GM23338 (cell line): ENCODE measurements at regions not wholly inside any gene's neighbourhood (a gene's known extent, or its start where the extent isn't known, plus 50 kb on each side); places are given as distances from the start of the nearest gene placed in this dataset.

Experiments used
- ATAC-seq: fragments of 200-7000 bp; cut with Tn5 transposase; 3 replicates; pipeline ENCODE4 v1.9.1; 2020
- DNase-seq: peaks from one replicate; pipeline ENCODE4 v3.0.0-alpha.2; 2015; ENCODE audit warnings: low spot score
- H2AFZ ChIP-seq: fragments of 200-600 bp; sonication (generic); 2 replicates; pipeline ENCODE4 v1.8.0; 2016; ENCODE audit warnings: antibody characterized with exemption, mild to moderate bottlenecking, moderate library complexity
- H3F3A ChIP-seq: fragments of 200-600 bp; sonication (generic); replicated peaks from 2 replicates; pipeline ENCODE4 v1.8.0; 2017; ENCODE audit warnings: antibody characterized with exemption, mixed run types, low read depth
- H3K27ac ChIP-seq: fragments of 200-600 bp; sonication (generic); 2 replicates; pipeline ENCODE4 v1.6.1; 2016; ENCODE audit warnings: low read depth
- H3K27me3 ChIP-seq: fragments of 200-600 bp; sonication (generic); 2 replicates; pipeline ENCODE4 v1.8.0; 2016; ENCODE audit warnings: mild to moderate bottlenecking, mixed run types, moderate library complexity; ENCODE audit not compliant: insufficient read depth
- H3K36me3 ChIP-seq: fragments of 200-600 bp; sonication (generic); 2 replicates; pipeline ENCODE4 v1.8.0; 2016; ENCODE audit warnings: mild to moderate bottlenecking; ENCODE audit not compliant: insufficient read depth
- H3K4me1 ChIP-seq: fragments of 200-600 bp; sonication (generic); 2 replicates; pipeline ENCODE4 v1.8.0; 2016; ENCODE audit warnings: mild to moderate bottlenecking, moderate library complexity; ENCODE audit not compliant: insufficient read depth
- H3K4me2 ChIP-seq: fragments of 200-600 bp; sonication (generic); 2 replicates; pipeline ENCODE4 v1.7.1; 2017; ENCODE audit warnings: mixed run types
- H3K4me3 ChIP-seq: fragments of 200-600 bp; sonication (generic); 2 replicates; pipeline ENCODE4 v1.6.1; 2016; ENCODE audit warnings: mixed run types
- H3K79me2 ChIP-seq: fragments of 200-600 bp; sonication (generic); replicated peaks from 2 replicates; pipeline ENCODE4 v1.8.0; 2017; ENCODE audit warnings: mild to moderate bottlenecking; ENCODE audit not compliant: insufficient read depth
- H3K9me2 ChIP-seq: fragments of 200-600 bp; sonication (generic); 2 replicates; pipeline ENCODE4 v1.8.0; 2017; ENCODE audit not compliant: insufficient read depth
- H4K20me1 ChIP-seq: fragments of 200-600 bp; sonication (generic); replicated peaks from 2 replicates; pipeline ENCODE4 v1.8.0; 2017; ENCODE audit warnings: mild to moderate bottlenecking; ENCODE audit not compliant: insufficient read depth
- H3K27ac Mint-ChIP-seq: 2 replicates; pipeline ENCODE4 v1.8.0; 2020; ENCODE audit warnings: inconsistent platforms, mild to moderate bottlenecking, moderate library complexity, mixed read lengths
- H3K27me3 Mint-ChIP-seq: 3 replicates; pipeline ENCODE4 v1.8.0; 2022; ENCODE audit warnings: low read depth, mild to moderate bottlenecking, moderate library complexity, mixed read lengths, inconsistent platforms; ENCODE audit not compliant: insufficient read depth, poor library complexity
- H3K36me3 Mint-ChIP-seq: 3 replicates; pipeline ENCODE4 v1.8.0; 2021; ENCODE audit warnings: low read depth, mild to moderate bottlenecking, inconsistent platforms, moderate library complexity, mixed read lengths
- H3K4me1 Mint-ChIP-seq: 3 replicates; pipeline ENCODE4 v1.8.0; 2020; ENCODE audit warnings: mild to moderate bottlenecking, inconsistent platforms, mixed read lengths
- H3K4me3 Mint-ChIP-seq: 3 replicates; pipeline ENCODE4 v1.8.0; 2021; ENCODE audit warnings: moderate library complexity, mild to moderate bottlenecking, inconsistent platforms, mixed read lengths
- H3K9me3 Mint-ChIP-seq: 3 replicates; pipeline ENCODE4 v1.8.0; 2020; ENCODE audit warnings: moderate library complexity, mild to moderate bottlenecking, inconsistent platforms, mixed read lengths
- CREB1 ChIP-seq: fragments of 250-450 bp; sonication (Bioruptor Pico); IDR thresholded peaks from 2 replicates; pipeline ENCODE4 v1.5.0; 2020; ENCODE audit warnings: low read depth, mild to moderate bottlenecking, moderate library complexity
- EZH2 ChIP-seq: fragments of 200-600 bp; sonication (generic); IDR thresholded peaks from one replicate; pipeline ENCODE4 v1.8.0; 2017; ENCODE audit warnings: antibody characterized with exemption, mild to moderate bottlenecking, low read depth; ENCODE audit not compliant: unreplicated experiment
- EZH2phosphoT487 ChIP-seq: fragments of 200-600 bp; sonication (generic); IDR thresholded peaks from one replicate; pipeline ENCODE4 v1.8.1; 2018; ENCODE audit warnings: antibody characterized with exemption; ENCODE audit not compliant: unreplicated experiment
- JUNB ChIP-seq: IDR thresholded peaks from one replicate; pipeline ENCODE4 v1.6.1; 2016; ENCODE audit warnings: antibody characterized with exemption; ENCODE audit not compliant: unreplicated experiment
- NANOG ChIP-seq: IDR thresholded peaks from 2 replicates; pipeline ENCODE4 v1.6.1; 2016; ENCODE audit warnings: antibody characterized with exemption, borderline replicate concordance
- POLR2AphosphoS5 ChIP-seq: IDR thresholded peaks from 2 replicates; pipeline ENCODE4 v1.6.1; 2016; ENCODE audit warnings: antibody characterized with exemption, low read depth
- STAT1 ChIP-seq: IDR thresholded peaks from one replicate; pipeline ENCODE4 v1.6.1; 2016; ENCODE audit warnings: antibody characterized with exemption; ENCODE audit not compliant: unreplicated experiment
- ZNF114 ChIP-seq: fragments of 250-450 bp; sonication (Bioruptor Pico); IDR thresholded peaks from 2 replicates; pipeline ENCODE4 v1.5.0; 2020; ENCODE audit warnings: mild to moderate bottlenecking, moderate library complexity
- ZNF331 ChIP-seq: fragments of 250-450 bp; sonication (Bioruptor Pico); IDR thresholded peaks from 2 replicates; pipeline ENCODE4 v1.5.0; 2020; ENCODE audit warnings: low read depth, mild to moderate bottlenecking, moderate library complexity
- TF ChIP-seq, protein P1 (sequence below): IDR thresholded peaks from one replicate; pipeline ENCODE4 v1.6.1; 2018; ENCODE audit warnings: antibody characterized with exemption; ENCODE audit not compliant: unreplicated experiment
- TF ChIP-seq, protein P2 (sequence below): fragments of 250-450 bp; sonication (Bioruptor Pico); IDR thresholded peaks from 2 replicates; pipeline ENCODE4 v1.5.0; 2020; ENCODE audit warnings: mild to moderate bottlenecking, moderate library complexity
- TF ChIP-seq, protein P3 (sequence below), 2 experiments: fragments of 200-600 bp in 1 of 2; sonication (generic) in 1 of 2; conservative IDR thresholded peaks; 2 replicates each; pipeline versions ENCODE4 v1.5.1 to v1.6.1; 2016 to 2017; ENCODE audit warnings: antibody characterized with exemption in 2 of 2, low read depth in 2 of 2, mild to moderate bottlenecking in 2 of 2, moderate library complexity in 1 of 2
- TF ChIP-seq, protein P4 (sequence below): IDR thresholded peaks from 2 replicates; pipeline ENCODE4 v1.6.1; 2016; ENCODE audit warnings: antibody characterized with exemption

DNA sequence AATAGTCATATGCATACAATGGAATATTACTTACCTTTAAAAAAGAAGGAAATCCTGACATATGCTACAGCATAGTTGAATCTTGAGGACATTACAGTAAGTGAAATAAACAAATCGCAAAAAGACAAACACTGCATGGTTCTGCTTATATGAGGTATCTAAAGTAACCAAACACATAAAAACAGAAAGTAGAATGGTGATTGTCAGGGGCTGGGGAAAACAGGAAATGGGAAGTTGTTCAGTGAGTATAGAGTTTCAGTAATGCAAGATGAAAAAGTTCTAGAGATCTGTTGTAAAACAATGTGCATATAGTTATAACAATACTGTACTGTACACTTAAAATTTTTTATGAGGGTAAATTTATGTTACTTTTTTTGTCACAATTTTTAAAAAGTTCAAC is 219.4 kb downstream of the KLF5 start:
- Histone ChIP-seq H3K4me1 (no peaks in the 10 kb centered on the region), H2AFZ (no peak overlapping the region), H3K9me2 (no peaks in the 10 kb centered on the region), H3K4me2 (no peak overlapping the region), H3K79me2 (no peaks in the 10 kb centered on the region), H3K27ac (no peak overlapping the region), H4K20me1 (no peaks in the 10 kb centered on the region), H3K27me3 (no peaks in the 10 kb centered on the region), H3K4me3 (no peak overlapping the region), H3K36me3 (no peaks in the 10 kb centered on the region), H3F3A (no peaks in the 10 kb centered on the region)
- ATAC-seq (no peak), DNase-seq (no peak)
- TF ChIP-seq, protein P1, sequence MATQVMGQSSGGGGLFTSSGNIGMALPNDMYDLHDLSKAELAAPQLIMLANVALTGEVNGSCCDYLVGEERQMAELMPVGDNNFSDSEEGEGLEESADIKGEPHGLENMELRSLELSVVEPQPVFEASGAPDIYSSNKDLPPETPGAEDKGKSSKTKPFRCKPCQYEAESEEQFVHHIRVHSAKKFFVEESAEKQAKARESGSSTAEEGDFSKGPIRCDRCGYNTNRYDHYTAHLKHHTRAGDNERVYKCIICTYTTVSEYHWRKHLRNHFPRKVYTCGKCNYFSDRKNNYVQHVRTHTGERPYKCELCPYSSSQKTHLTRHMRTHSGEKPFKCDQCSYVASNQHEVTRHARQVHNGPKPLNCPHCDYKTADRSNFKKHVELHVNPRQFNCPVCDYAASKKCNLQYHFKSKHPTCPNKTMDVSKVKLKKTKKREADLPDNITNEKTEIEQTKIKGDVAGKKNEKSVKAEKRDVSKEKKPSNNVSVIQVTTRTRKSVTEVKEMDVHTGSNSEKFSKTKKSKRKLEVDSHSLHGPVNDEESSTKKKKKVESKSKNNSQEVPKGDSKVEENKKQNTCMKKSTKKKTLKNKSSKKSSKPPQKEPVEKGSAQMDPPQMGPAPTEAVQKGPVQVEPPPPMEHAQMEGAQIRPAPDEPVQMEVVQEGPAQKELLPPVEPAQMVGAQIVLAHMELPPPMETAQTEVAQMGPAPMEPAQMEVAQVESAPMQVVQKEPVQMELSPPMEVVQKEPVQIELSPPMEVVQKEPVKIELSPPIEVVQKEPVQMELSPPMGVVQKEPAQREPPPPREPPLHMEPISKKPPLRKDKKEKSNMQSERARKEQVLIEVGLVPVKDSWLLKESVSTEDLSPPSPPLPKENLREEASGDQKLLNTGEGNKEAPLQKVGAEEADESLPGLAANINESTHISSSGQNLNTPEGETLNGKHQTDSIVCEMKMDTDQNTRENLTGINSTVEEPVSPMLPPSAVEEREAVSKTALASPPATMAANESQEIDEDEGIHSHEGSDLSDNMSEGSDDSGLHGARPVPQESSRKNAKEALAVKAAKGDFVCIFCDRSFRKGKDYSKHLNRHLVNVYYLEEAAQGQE = no peak
- no peak for TF ChIP-seq EZH2
- TF ChIP-seq EZH2phosphoT487 = no peak
- TF ChIP-seq ZNF331 (CRISPR knock-in tag) = no peak
- TF ChIP-seq NANOG = no peak
- TF ChIP-seq, protein P2, sequence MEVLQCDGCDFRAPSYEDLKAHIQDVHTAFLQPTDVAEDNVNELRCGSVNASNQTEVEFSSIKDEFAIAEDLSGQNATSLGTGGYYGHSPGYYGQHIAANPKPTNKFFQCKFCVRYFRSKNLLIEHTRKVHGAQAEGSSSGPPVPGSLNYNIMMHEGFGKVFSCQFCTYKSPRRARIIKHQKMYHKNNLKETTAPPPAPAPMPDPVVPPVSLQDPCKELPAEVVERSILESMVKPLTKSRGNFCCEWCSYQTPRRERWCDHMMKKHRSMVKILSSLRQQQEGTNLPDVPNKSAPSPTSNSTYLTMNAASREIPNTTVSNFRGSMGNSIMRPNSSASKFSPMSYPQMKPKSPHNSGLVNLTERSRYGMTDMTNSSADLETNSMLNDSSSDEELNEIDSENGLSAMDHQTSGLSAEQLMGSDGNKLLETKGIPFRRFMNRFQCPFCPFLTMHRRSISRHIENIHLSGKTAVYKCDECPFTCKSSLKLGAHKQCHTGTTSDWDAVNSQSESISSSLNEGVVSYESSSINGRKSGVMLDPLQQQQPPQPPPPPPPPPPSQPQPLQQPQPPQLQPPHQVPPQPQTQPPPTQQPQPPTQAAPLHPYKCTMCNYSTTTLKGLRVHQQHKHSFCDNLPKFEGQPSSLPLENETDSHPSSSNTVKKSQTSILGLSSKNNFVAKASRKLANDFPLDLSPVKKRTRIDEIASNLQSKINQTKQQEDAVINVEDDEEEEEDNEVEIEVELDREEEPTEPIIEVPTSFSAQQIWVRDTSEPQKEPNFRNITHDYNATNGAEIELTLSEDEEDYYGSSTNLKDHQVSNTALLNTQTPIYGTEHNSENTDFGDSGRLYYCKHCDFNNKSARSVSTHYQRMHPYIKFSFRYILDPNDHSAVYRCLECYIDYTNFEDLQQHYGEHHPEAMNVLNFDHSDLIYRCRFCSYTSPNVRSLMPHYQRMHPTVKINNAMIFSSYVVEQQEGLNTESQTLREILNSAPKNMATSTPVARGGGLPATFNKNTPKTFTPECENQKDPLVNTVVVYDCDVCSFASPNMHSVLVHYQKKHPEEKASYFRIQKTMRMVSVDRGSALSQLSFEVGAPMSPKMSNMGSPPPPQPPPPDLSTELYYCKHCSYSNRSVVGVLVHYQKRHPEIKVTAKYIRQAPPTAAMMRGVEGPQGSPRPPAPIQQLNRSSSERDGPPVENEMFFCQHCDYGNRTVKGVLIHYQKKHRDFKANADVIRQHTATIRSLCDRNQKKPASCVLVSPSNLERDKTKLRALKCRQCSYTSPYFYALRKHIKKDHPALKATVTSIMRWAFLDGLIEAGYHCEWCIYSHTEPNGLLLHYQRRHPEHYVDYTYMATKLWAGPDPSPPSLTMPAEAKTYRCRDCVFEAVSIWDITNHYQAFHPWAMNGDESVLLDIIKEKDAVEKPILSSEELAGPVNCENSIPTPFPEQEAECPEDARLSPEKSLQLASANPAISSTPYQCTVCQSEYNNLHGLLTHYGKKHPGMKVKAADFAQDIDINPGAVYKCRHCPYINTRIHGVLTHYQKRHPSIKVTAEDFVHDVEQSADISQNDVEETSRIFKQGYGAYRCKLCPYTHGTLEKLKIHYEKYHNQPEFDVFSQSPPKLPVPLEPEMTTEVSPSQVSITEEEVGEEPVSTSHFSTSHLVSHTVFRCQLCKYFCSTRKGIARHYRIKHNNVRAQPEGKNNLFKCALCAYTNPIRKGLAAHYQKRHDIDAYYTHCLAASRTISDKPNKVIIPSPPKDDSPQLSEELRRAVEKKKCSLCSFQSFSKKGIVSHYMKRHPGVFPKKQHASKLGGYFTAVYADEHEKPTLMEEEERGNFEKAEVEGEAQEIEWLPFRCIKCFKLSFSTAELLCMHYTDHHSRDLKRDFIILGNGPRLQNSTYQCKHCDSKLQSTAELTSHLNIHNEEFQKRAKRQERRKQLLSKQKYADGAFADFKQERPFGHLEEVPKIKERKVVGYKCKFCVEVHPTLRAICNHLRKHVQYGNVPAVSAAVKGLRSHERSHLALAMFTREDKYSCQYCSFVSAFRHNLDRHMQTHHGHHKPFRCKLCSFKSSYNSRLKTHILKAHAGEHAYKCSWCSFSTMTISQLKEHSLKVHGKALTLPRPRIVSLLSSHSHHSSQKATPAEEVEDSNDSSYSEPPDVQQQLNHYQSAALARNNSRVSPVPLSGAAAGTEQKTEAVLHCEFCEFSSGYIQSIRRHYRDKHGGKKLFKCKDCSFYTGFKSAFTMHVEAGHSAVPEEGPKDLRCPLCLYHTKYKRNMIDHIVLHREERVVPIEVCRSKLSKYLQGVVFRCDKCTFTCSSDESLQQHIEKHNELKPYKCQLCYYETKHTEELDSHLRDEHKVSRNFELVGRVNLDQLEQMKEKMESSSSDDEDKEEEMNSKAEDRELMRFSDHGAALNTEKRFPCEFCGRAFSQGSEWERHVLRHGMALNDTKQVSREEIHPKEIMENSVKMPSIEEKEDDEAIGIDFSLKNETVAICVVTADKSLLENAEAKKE (CRISPR knock-in tag) = no peak
- no peak for TF ChIP-seq CREB1
- no peak for TF ChIP-seq POLR2AphosphoS5
- no peak for TF ChIP-seq STAT1
- no peak for TF ChIP-seq ZNF114 (CRISPR knock-in tag)
- no peak for TF ChIP-seq JUNB
- TF ChIP-seq, protein P3, sequence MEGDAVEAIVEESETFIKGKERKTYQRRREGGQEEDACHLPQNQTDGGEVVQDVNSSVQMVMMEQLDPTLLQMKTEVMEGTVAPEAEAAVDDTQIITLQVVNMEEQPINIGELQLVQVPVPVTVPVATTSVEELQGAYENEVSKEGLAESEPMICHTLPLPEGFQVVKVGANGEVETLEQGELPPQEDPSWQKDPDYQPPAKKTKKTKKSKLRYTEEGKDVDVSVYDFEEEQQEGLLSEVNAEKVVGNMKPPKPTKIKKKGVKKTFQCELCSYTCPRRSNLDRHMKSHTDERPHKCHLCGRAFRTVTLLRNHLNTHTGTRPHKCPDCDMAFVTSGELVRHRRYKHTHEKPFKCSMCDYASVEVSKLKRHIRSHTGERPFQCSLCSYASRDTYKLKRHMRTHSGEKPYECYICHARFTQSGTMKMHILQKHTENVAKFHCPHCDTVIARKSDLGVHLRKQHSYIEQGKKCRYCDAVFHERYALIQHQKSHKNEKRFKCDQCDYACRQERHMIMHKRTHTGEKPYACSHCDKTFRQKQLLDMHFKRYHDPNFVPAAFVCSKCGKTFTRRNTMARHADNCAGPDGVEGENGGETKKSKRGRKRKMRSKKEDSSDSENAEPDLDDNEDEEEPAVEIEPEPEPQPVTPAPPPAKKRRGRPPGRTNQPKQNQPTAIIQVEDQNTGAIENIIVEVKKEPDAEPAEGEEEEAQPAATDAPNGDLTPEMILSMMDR (conservative IDR thresholded peaks at IDR 0.05; ENCODE audit: low read depth in 2 of 2) = no peak
- TF ChIP-seq, protein P4, sequence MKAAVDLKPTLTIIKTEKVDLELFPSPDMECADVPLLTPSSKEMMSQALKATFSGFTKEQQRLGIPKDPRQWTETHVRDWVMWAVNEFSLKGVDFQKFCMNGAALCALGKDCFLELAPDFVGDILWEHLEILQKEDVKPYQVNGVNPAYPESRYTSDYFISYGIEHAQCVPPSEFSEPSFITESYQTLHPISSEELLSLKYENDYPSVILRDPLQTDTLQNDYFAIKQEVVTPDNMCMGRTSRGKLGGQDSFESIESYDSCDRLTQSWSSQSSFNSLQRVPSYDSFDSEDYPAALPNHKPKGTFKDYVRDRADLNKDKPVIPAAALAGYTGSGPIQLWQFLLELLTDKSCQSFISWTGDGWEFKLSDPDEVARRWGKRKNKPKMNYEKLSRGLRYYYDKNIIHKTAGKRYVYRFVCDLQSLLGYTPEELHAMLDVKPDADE = no peak
- Mint-ChIP-seq H3K9me3 (no peaks in the 10 kb centered on the region; the same call in 2 of the 3 replicates), H3K27me3 (no peaks in the 10 kb centered on the region), H3K4me1 (no peaks in the 10 kb centered on the region; the same call in 1 of the 3 replicates), H3K36me3 (no peaks in the 10 kb centered on the region), H3K27ac (no peak overlapping the region), H3K4me3 (no peak overlapping the region)
